HepG2 (cell line): ENCODE measurements at regions not wholly inside any gene's neighbourhood (a gene's known extent, or its start where the extent isn't known, plus 50 kb on each side); places are given as distances from the start of the nearest gene placed in this dataset.

ENCODE experiments used
- ATAC-seq: fragments of 200-7000 bp; cut with Tn5 transposase; 3 replicates; pipeline ENCODE4 v1.9.1; 2020; ENCODE audit warnings: mild to moderate bottlenecking, moderate library complexity
- BruUV-seq: library from RNA; stranded (reverse); fragments of 400-500 nt; replicated peaks from 2 replicates; lab custom pipeline; 2021; lab: Mats Ljungman, UMichigan
- CTCF ChIA-PET: fragments of 300-600 bp; formaldehyde crosslinking; extraction: SDS; loops from one replicate; lab custom pipeline; 2021; ENCODE audit warnings: low total read pairs, inconsistent platforms, low intra/inter-chr PET ratio; lab: Yijun Ruan, JAX
- POLR2A ChIA-PET: fragments of 350-600 bp; sonication (Branson Sonifier 250); formaldehyde crosslinking; loops from one replicate; lab custom pipeline; 2020; ENCODE audit warnings: antibody characterized with exemption, inconsistent platforms; lab: Yijun Ruan, JAX
- DNase-seq: peaks from one replicate; pipeline ENCODE4 v3.0.0-alpha.2; 2015; ENCODE audit warnings: low spot score
- FAIRE-seq: peaks from 3 replicates; lab custom pipeline; 2011; peaks lifted over from hg19 to GRCh38; lab: Jason Lieb, UNC
- H2AFZ ChIP-seq: one replicate; pipeline ENCODE4 v1.6.1; 2011; ENCODE audit warnings: low read length, inconsistent platforms
- H3K27ac ChIP-seq: fragments of 300-600 bp; 3 replicates; pipeline ENCODE4 v1.8.0; 2011; ENCODE audit warnings: mixed run types, mild to moderate bottlenecking, mixed read lengths, low read length, inconsistent platforms; ENCODE audit not compliant: insufficient read depth; ENCODE audit errors: extremely low read length
- H3K27me3 ChIP-seq, 2 experiments: fragments of 200-600 bp in 1 of 2; 2 replicates in 1 of 2; 3 replicates in 1 of 2; pipeline versions ENCODE4 v1.6.0 to v1.8.0; 2011; ENCODE audit warnings: low read length in 2 of 2, mild to moderate bottlenecking in 2 of 2, moderate library complexity in 2 of 2, inconsistent platforms in 1 of 2; ENCODE audit not compliant: insufficient read depth in 2 of 2, control insufficient read depth in 1 of 2
- H3K36me3 ChIP-seq, 2 experiments: fragments of 200-600 bp in 1 of 2; replicated peaks in 1 of 2; 2 replicates in 1 of 2; 3 replicates in 1 of 2; pipeline versions ENCODE4 v1.5.1 to v1.8.0; 2011; ENCODE audit warnings: low read length in 2 of 2, inconsistent platforms in 1 of 2; ENCODE audit not compliant: insufficient read depth in 2 of 2, control insufficient read depth in 1 of 2
- H3K4me1 ChIP-seq: 2 replicates; pipeline ENCODE4 v1.5.1; 2012; ENCODE audit warnings: low read length, inconsistent platforms; ENCODE audit not compliant: insufficient read depth
- H3K4me2 ChIP-seq: 2 replicates; pipeline ENCODE4 v1.6.0; 2011; ENCODE audit warnings: low read depth, low read length, inconsistent platforms
- H3K4me3 ChIP-seq, 3 experiments: fragments of 200-600 bp in 1 of 3; sonication (generic), shearing (Covaris generic) in 1 of 3; replicated peaks in 1 of 3; 2 replicates each; pipeline ENCODE4 v1.5.1; 2011 to 2016; ENCODE audit warnings: low read length in 3 of 3, inconsistent platforms in 2 of 3, low read depth in 2 of 3, mild to moderate bottlenecking in 2 of 3, control low read depth in 1 of 3, mixed read lengths in 1 of 3; ENCODE audit not compliant: insufficient read depth in 1 of 3
- H3K79me2 ChIP-seq: one replicate; pipeline ENCODE4 v1.6.1; 2011; ENCODE audit warnings: low read length, inconsistent platforms; ENCODE audit not compliant: insufficient read depth
- H3K9ac ChIP-seq: 2 replicates; pipeline ENCODE4 v1.6.0; 2011; ENCODE audit warnings: mild to moderate bottlenecking, low read depth, low read length, inconsistent platforms; ENCODE audit not compliant: insufficient read depth
- H3K9me3 ChIP-seq: 2 replicates; pipeline ENCODE4 v1.5.1; 2012; ENCODE audit warnings: mild to moderate bottlenecking, low read length
- H4K20me1 ChIP-seq: 2 replicates; pipeline ENCODE4 v1.6.0; 2011; ENCODE audit warnings: inconsistent platforms, mild to moderate bottlenecking, low read length, moderate library complexity; ENCODE audit not compliant: insufficient read depth
- CENPX ChIP-seq: sonication (generic); formaldehyde crosslinking; IDR thresholded peaks from 2 replicates; pipeline ENCODE4 v1.9.0; 2021; ENCODE audit warnings: mild to moderate bottlenecking, missing genetic modification reagents, moderate library complexity
- CREB1 ChIP-seq, 2 experiments: fragments of 450-650 bp in 1 of 2; IDR thresholded peaks; 2 replicates each; pipeline ENCODE4 v1.6.1; 2016 to 2017; ENCODE audit warnings: control low read depth in 1 of 2, mild to moderate bottlenecking in 1 of 2, missing compliant biosample characterization in 1 of 2, missing genetic modification characterization in 1 of 2
- FOXA1 ChIP-seq, 2 experiments: fragments of 450-650 bp in 1 of 2; sonication (generic) in 1 of 2; formaldehyde crosslinking in 1 of 2; IDR thresholded peaks; 2 replicates each; pipeline versions ENCODE4 v1.4.0 to v1.6.1; 2016 to 2020; ENCODE audit warnings: missing genetic modification reagents in 1 of 2
- NR2C2 ChIP-seq: sonication (generic); formaldehyde crosslinking; IDR thresholded peaks from 2 replicates; pipeline ENCODE4 v1.4.0; 2020; ENCODE audit warnings: missing genetic modification reagents, mild to moderate bottlenecking, moderate library complexity, borderline replicate concordance
- SP2 ChIP-seq: sonication (generic); formaldehyde crosslinking; IDR thresholded peaks from 2 replicates; pipeline ENCODE4 v1.5.1; 2020; ENCODE audit warnings: mild to moderate bottlenecking, missing genetic modification reagents
- ZFP62 ChIP-seq: sonication (generic); formaldehyde crosslinking; IDR thresholded peaks from 2 replicates; pipeline ENCODE4 v1.4.0; 2020; ENCODE audit warnings: missing genetic modification reagents
- ZFP82 ChIP-seq: sonication (generic); formaldehyde crosslinking; IDR thresholded peaks from 2 replicates; pipeline ENCODE4 v1.5.1; 2020; ENCODE audit warnings: mild to moderate bottlenecking, missing genetic modification reagents, borderline replicate concordance
- ZNF263 ChIP-seq: sonication (generic); formaldehyde crosslinking; IDR thresholded peaks from 2 replicates; pipeline ENCODE4 v1.4.0; 2020; ENCODE audit warnings: missing genetic modification reagents
- ZNF510 ChIP-seq: sonication (generic); formaldehyde crosslinking; IDR thresholded peaks from 2 replicates; pipeline ENCODE4 v1.4.0; 2020; ENCODE audit warnings: low read depth, mild to moderate bottlenecking, missing genetic modification reagents
- ZNF564 ChIP-seq: sonication (generic); formaldehyde crosslinking; IDR thresholded peaks from 2 replicates; pipeline ENCODE4 v1.8.1; 2023; ENCODE audit warnings: mild to moderate bottlenecking, missing genetic modification reagents
- ZNF670 ChIP-seq: sonication (generic); formaldehyde crosslinking; IDR thresholded peaks from 2 replicates; pipeline ENCODE4 v1.8.0; 2022; ENCODE audit warnings: mild to moderate bottlenecking, missing genetic modification reagents, borderline replicate concordance
- ZNF788 ChIP-seq: sonication (generic); formaldehyde crosslinking; IDR thresholded peaks from 2 replicates; pipeline ENCODE4 v1.5.0; 2020; ENCODE audit warnings: mild to moderate bottlenecking, missing genetic modification reagents, borderline replicate concordance
- WGBS: methylation state at CpG from one replicate; pipeline ENCODE4 v1.1.6; 2017; ENCODE audit warnings: low lambda C conversion rate; 5-methylcytosine and 5-hydroxymethylcytosine counted together
- in situ Hi-C: cut with HindIII; loops from 2 replicates; pipeline ENCODE4 v1.10.0; 2017; ENCODE audit warnings: low pct_unique_long_range_greater_than_20kb; ENCODE audit not compliant: extremely low pct_ligation_motif_present
- intact Hi-C: fragments of 100-400 bp; cut with micrococcal nuclease; formaldehyde crosslinking; loops from one replicate; pipeline ENCODE4 v1.10.0; 2022; ENCODE audit not compliant: unreplicated experiment
- TF ChIP-seq, protein P1 (sequence below): IDR thresholded peaks from 2 replicates; pipeline ENCODE4 v1.6.1; 2016
- TF ChIP-seq, protein P2 (sequence below): sonication (generic); formaldehyde crosslinking; IDR thresholded peaks from 2 replicates; pipeline ENCODE4 v1.4.0; 2020; ENCODE audit warnings: missing genetic modification reagents
- TF ChIP-seq, protein P3 (sequence below): sonication (generic); formaldehyde crosslinking; IDR thresholded peaks from 2 replicates; pipeline ENCODE4 v1.4.0; 2020; ENCODE audit warnings: missing genetic modification reagents, borderline replicate concordance

DNA sequence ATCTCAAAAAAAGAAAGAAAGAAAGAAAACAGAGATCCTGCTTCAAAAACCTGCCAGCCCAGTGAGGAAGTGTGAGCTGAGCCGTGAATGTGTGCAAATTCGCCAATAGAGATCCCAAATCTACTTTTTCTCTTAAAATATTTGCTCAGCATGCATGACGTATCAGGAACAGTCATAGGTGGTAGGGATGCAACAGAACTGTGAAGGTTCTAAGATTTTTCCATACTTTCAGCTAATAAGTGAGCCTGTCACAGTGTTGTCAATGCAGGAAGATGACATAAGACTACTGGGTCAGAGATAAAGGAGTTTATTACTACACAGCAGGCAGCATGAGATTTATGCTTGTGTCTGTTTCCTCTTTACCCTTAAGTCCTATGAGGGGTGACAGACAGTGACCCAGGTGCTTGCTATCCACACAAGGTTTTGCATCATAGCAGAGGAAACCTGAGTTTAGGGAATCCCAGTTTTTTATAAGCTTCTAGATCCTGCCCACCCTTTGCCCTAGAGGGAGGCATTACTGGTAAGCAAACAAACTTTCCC, 273.4 kb downstream of the BMP7 start:
- no peaks in the 10 kb centered on the region for H3K4me1 ChIP-seq

DNA sequence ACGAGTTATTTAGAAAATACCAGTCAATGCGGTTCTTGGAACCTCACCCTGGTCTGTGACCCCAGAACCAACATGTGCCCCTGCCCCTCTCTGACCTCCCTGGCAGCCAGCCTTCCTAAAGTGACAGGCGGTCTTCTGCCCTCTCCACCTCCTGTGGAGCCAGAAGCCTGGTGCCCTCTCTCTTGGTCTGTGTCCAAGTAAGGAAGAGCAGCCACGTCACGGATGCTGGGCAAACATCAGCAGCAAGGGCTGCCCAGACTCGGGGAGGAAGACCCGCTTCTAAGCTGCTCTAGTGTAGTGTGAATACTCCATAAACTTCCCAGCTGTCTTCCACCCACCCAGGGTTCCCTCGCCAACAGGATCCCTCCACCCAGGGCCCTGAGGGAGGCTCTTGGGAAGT, 272.4 kb downstream of the BMP7 start:
- in situ Hi-C loops (no loop called here), intact Hi-C loops (no loop called here)
- Histone ChIP-seq H3K4me1 (no peaks in the 10 kb centered on the region), H3K36me3 (no peaks in the 10 kb centered on the region), H3K79me2 (no peaks in the 10 kb centered on the region), H4K20me1 (no peaks in the 10 kb centered on the region), H3K9ac (no peak overlapping the region), H2AFZ (no peak overlapping the region), H3K4me2 (no peak overlapping the region), H3K27ac (no peak overlapping the region), H3K9me3 (peaks cover 7% of the 10 kb centered on the region), H3K4me3 (no peak overlapping the region), H3K27me3 (peaks cover 0 to 6% of the 10 kb centered on the region in 2 experiments; a peak in 1 of 5 replicates)
- ChIA-PET CTCF (no interaction called here), POLR2A (no interaction called here)
- 21% methylated on average over 8 of the region's 8 CpGs for WGBS
- no peak for ATAC-seq
- BruUV-seq: no TSS peak
- DNase-seq: no peak
- no peak for TF ChIP-seq ZFP82 (CRISPR knock-in tag)
- TF ChIP-seq, protein P1, sequence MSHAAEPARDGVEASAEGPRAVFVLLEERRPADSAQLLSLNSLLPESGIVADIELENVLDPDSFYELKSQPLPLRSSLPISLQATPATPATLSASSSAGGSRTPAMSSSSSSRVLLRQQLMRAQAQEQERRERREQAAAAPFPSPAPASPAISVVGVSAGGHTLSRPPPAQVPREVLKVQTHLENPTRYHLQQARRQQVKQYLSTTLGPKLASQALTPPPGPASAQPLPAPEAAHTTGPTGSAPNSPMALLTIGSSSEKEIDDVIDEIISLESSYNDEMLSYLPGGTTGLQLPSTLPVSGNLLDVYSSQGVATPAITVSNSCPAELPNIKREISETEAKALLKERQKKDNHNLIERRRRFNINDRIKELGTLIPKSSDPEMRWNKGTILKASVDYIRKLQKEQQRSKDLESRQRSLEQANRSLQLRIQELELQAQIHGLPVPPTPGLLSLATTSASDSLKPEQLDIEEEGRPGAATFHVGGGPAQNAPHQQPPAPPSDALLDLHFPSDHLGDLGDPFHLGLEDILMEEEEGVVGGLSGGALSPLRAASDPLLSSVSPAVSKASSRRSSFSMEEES (CRISPR knock-in tag): no peak
- no peak for TF ChIP-seq ZNF510 (CRISPR knock-in tag)
- TF ChIP-seq NR2C2 (CRISPR knock-in tag): no peak
- no peak for TF ChIP-seq FOXA1 (IDR thresholded peaks at IDR 0.05)
- no peak for TF ChIP-seq FOXA1 (CRISPR knock-in tag; IDR thresholded peaks at IDR 0.05)
- TF ChIP-seq ZNF788 (CRISPR knock-in tag): no peak
- no peak for TF ChIP-seq SP2 (CRISPR knock-in tag)
- no peak for TF ChIP-seq ZNF564 (CRISPR knock-in tag)
- no peak for TF ChIP-seq ZFP62
- TF ChIP-seq CENPX (CRISPR knock-in tag): no peak
- TF ChIP-seq, protein P2, sequence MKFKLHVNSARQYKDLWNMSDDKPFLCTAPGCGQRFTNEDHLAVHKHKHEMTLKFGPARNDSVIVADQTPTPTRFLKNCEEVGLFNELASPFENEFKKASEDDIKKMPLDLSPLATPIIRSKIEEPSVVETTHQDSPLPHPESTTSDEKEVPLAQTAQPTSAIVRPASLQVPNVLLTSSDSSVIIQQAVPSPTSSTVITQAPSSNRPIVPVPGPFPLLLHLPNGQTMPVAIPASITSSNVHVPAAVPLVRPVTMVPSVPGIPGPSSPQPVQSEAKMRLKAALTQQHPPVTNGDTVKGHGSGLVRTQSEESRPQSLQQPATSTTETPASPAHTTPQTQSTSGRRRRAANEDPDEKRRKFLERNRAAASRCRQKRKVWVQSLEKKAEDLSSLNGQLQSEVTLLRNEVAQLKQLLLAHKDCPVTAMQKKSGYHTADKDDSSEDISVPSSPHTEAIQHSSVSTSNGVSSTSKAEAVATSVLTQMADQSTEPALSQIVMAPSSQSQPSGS: no peak
- TF ChIP-seq, protein P3, sequence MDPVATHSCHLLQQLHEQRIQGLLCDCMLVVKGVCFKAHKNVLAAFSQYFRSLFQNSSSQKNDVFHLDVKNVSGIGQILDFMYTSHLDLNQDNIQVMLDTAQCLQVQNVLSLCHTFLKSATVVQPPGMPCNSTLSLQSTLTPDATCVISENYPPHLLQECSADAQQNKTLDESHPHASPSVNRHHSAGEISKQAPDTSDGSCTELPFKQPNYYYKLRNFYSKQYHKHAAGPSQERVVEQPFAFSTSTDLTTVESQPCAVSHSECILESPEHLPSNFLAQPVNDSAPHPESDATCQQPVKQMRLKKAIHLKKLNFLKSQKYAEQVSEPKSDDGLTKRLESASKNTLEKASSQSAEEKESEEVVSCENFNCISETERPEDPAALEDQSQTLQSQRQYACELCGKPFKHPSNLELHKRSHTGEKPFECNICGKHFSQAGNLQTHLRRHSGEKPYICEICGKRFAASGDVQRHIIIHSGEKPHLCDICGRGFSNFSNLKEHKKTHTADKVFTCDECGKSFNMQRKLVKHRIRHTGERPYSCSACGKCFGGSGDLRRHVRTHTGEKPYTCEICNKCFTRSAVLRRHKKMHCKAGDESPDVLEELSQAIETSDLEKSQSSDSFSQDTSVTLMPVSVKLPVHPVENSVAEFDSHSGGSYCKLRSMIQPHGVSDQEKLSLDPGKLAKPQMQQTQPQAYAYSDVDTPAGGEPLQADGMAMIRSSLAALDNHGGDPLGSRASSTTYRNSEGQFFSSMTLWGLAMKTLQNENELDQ (CRISPR knock-in tag): no peak
- no peak for TF ChIP-seq ZNF263 (CRISPR knock-in tag)
- no peak for FAIRE-seq

More for the DNA sequence above, 273.4 kb downstream of the BMP7 start:
- H3K36me3 ChIP-seq: no peaks in the 10 kb centered on the region
- no peak overlapping the region for H3K9ac ChIP-seq
- no peak overlapping the region for H2AFZ ChIP-seq
- DNase-seq (no peak), FAIRE-seq (no peak), ATAC-seq (no peak)
- BruUV-seq: no TSS peak
- H3K27ac ChIP-seq: no peak overlapping the region
- ChIA-PET CTCF (no interaction called here), POLR2A (no interaction called here)
- H3K27me3 ChIP-seq: peaks cover 0 to 6% of the 10 kb centered on the region in 2 experiments; a peak in 1 of 5 replicates
- in situ Hi-C loops: no loop called here
- H3K4me3 ChIP-seq: no peak overlapping the region
- TF ChIP-seq ZNF670 (CRISPR knock-in tag): no peak
- peak; percentile 66 for TF ChIP-seq CREB1 (IDR thresholded peaks at IDR 0.05)
- no peak for TF ChIP-seq CREB1 (CRISPR knock-in tag; IDR thresholded peaks at IDR 0.05)
- peaks cover under 1% of the 10 kb centered on the region; the same call in 1 of the 2 replicates for H3K9me3 ChIP-seq
- WGBS: 19% methylated on average over 3 of the region's 3 CpGs
- H4K20me1 ChIP-seq: no peaks in the 10 kb centered on the region
- H3K4me2 ChIP-seq: no peak overlapping the region
- H3K79me2 ChIP-seq: no peaks in the 10 kb centered on the region
- intact Hi-C loops: no loop called here
